OCI-LY1 (cell line): ENCODE measurements at regions not wholly inside any gene's neighbourhood (a gene's known extent, or its start where the extent isn't known, plus 50 kb on each side); places are given as distances from the start of the nearest gene placed in this dataset.

Experiments used
- H2AFZ ChIP-seq: fragments of 200-600 bp; sonication (generic), shearing (Covaris generic); 2 replicates; pipeline ENCODE4 v1.6.0; 2014; ENCODE audit warnings: antibody characterized with exemption, mild to moderate bottlenecking, low read length
- H3F3A ChIP-seq: fragments of 200-600 bp; sonication (generic), shearing (Covaris generic); 2 replicates; pipeline ENCODE4 v1.6.0; 2014; ENCODE audit warnings: mild to moderate bottlenecking, antibody characterized with exemption, low read length, moderate library complexity; ENCODE audit not compliant: insufficient read depth
- H3K27ac ChIP-seq: fragments of 200-600 bp; sonication (generic); 2 replicates; pipeline ENCODE4 v1.5.1; 2014; ENCODE audit warnings: low read length, mixed run types, mild to moderate bottlenecking, low read depth; ENCODE audit not compliant: poor library complexity, severe bottlenecking
- H3K27me3 ChIP-seq: fragments of 200-600 bp; sonication (generic); 2 replicates; pipeline ENCODE4 v1.6.0; 2014; ENCODE audit warnings: antibody characterized with exemption, mild to moderate bottlenecking, low read length, moderate library complexity; ENCODE audit not compliant: insufficient read depth
- H3K36me3 ChIP-seq: fragments of 200-600 bp; sonication (generic); 2 replicates; pipeline ENCODE4 v1.6.1; 2014; ENCODE audit warnings: mild to moderate bottlenecking, antibody characterized with exemption, low read length, moderate library complexity, mixed read lengths; ENCODE audit not compliant: insufficient read depth
- H3K4me1 ChIP-seq: fragments of 200-600 bp; sonication (generic); 2 replicates; pipeline ENCODE4 v1.5.1; 2014; ENCODE audit warnings: mild to moderate bottlenecking, low read length, moderate library complexity; ENCODE audit not compliant: insufficient read depth, severe bottlenecking
- H3K4me2 ChIP-seq: fragments of 200-600 bp; sonication (generic), shearing (Covaris generic); 2 replicates; pipeline ENCODE4 v1.6.1; 2014; ENCODE audit warnings: low read length
- H3K4me3 ChIP-seq: fragments of 200-600 bp; sonication (generic); 2 replicates; pipeline ENCODE4 v1.5.1; 2014; ENCODE audit warnings: low read length, low read depth, mild to moderate bottlenecking, mixed read lengths; ENCODE audit not compliant: poor library complexity, severe bottlenecking
- H3K79me2 ChIP-seq: fragments of 200-600 bp; shearing (Covaris generic); 2 replicates; pipeline ENCODE4 v1.6.1; 2016; ENCODE audit warnings: mixed run types, low read length, mixed read lengths; ENCODE audit not compliant: insufficient read depth
- H3K9ac ChIP-seq: fragments of 200-600 bp; sonication (generic), shearing (Covaris generic); 2 replicates; pipeline ENCODE4 v1.6.1; 2014; ENCODE audit warnings: mild to moderate bottlenecking, low read length, mixed read lengths
- H3K9me2 ChIP-seq: fragments of 200-600 bp; sonication (generic), shearing (Covaris generic); 2 replicates; pipeline ENCODE4 v1.6.1; 2014; ENCODE audit warnings: low read depth, mild to moderate bottlenecking, low read length, mixed read lengths
- H3K9me3 ChIP-seq: fragments of 200-600 bp; shearing (Covaris generic); 2 replicates; pipeline ENCODE4 v1.6.1; 2014; ENCODE audit warnings: low read length, mixed read lengths
- H4K20me1 ChIP-seq: fragments of 200-600 bp; sonication (generic), shearing (Covaris generic); 2 replicates; pipeline ENCODE4 v1.6.0; 2016; ENCODE audit warnings: mild to moderate bottlenecking, low read length; ENCODE audit not compliant: insufficient read depth
- CTCF ChIP-seq: fragments of 200-600 bp; sonication (generic), shearing (Covaris generic); IDR thresholded peaks from 2 replicates; pipeline ENCODE4 v1.5.1; 2017; ENCODE audit warnings: mild to moderate bottlenecking, antibody characterized with exemption, low read length, moderate library complexity, mixed read lengths
- EZH2 ChIP-seq: fragments of 200-600 bp; sonication (generic), shearing (Covaris generic); IDR thresholded peaks from 2 replicates; pipeline ENCODE4 v1.8.0; 2017; ENCODE audit warnings: borderline replicate concordance, mixed run types, mild to moderate bottlenecking, antibody characterized with exemption, low read length, moderate library complexity, mixed read lengths

GRCh38 chr1:67597336-67597735 is 87.7 kb upstream of the GADD45A start:
- peaks cover 6% of the 10 kb centered on the region; the same call in 1 of the 2 replicates for H3K9me3 ChIP-seq
- H3K27ac ChIP-seq = no peak overlapping the region
- H3K4me2 ChIP-seq = no peak overlapping the region
- no peaks in the 10 kb centered on the region for H3K79me2 ChIP-seq
- H3K36me3 ChIP-seq = no peaks in the 10 kb centered on the region; the same call in 1 of the 2 replicates
- H3K9ac ChIP-seq = no peak overlapping the region
- H4K20me1 ChIP-seq = no peaks in the 10 kb centered on the region
- no peak overlapping the region for H2AFZ ChIP-seq
- no peaks in the 10 kb centered on the region for H3K9me2 ChIP-seq
- H3K4me3 ChIP-seq = no peak overlapping the region
- TF ChIP-seq CTCF (no peak), EZH2 (no peak)
- no peaks in the 10 kb centered on the region for H3K4me1 ChIP-seq
- no peaks in the 10 kb centered on the region for H3K27me3 ChIP-seq
- H3F3A ChIP-seq = no peaks in the 10 kb centered on the region

- Histone ChIP-seq H3K4me2 (no peak overlapping the region), H3K9me2 (no peaks in the 10 kb centered on the region), H3K79me2 (no peaks in the 10 kb centered on the region), H3K36me3 (no peaks in the 10 kb centered on the region; the same call in 1 of the 2 replicates), H3K9ac (no peak overlapping the region), H2AFZ (peak overlapping the region; percentile 54; the same call in 1 of the 2 replicates), H3K9me3 (peaks cover 6% of the 10 kb centered on the region; the same call in 1 of the 2 replicates), H4K20me1 (no peaks in the 10 kb centered on the region), H3K4me1 (no peaks in the 10 kb centered on the region), H3F3A (no peaks in the 10 kb centered on the region), H3K27ac (no peak overlapping the region), H3K4me3 (no peak overlapping the region), H3K27me3 (no peaks in the 10 kb centered on the region)
- TF ChIP-seq EZH2 (no peak), CTCF (no peak)
Measured at GRCh38 chr1:67599085-67599484, 85.9 kb upstream of the GADD45A start.

GRCh38 chr1:67601539-67601938 is 83.5 kb upstream of the GADD45A start:
- no peaks in the 10 kb centered on the region for H3K79me2 ChIP-seq
- no peaks in the 10 kb centered on the region; the same call in 1 of the 2 replicates for H3K36me3 ChIP-seq
- H3K4me3 ChIP-seq = no peak overlapping the region
- no peak for TF ChIP-seq CTCF
- H3K27me3 ChIP-seq = no peaks in the 10 kb centered on the region
- H3K9me3 ChIP-seq = peaks cover 6% of the 10 kb centered on the region; the same call in 1 of the 2 replicates
- H4K20me1 ChIP-seq = no peaks in the 10 kb centered on the region
- peaks cover 14% of the 10 kb centered on the region for H3K4me1 ChIP-seq
- H3K9me2 ChIP-seq = no peaks in the 10 kb centered on the region
- no peaks in the 10 kb centered on the region for H3F3A ChIP-seq
- H3K9ac ChIP-seq = no peak overlapping the region
- H3K27ac ChIP-seq = no peak overlapping the region
- no peak overlapping the region for H3K4me2 ChIP-seq
- no peak overlapping the region for H2AFZ ChIP-seq
